Astrocyte (in vitro differentiated cells and primary cell): ENCODE measurements at regions not wholly inside any gene's neighbourhood (a gene's known extent, or its start where the extent isn't known, plus 50 kb on each side); places are given as distances from the start of the nearest gene placed in this dataset.

Experiments used
- DNase-seq: peaks from one replicate; pipeline ENCODE4 v3.0.0-alpha.2; 2010; ENCODE audit warnings: low read depth
- FAIRE-seq: peaks from 2 replicates; lab custom pipeline; 2011; peaks lifted over from hg19 to GRCh38; lab: Jason Lieb, UNC
- H2AFZ ChIP-seq: 2 replicates; pipeline ENCODE4 v1.6.0; 2012; ENCODE audit warnings: low read depth, low read length, inconsistent platforms
- H3K27ac ChIP-seq: 2 replicates; pipeline ENCODE4 v1.5.1; 2011; ENCODE audit warnings: low read depth, low read length, inconsistent platforms
- H3K27me3 ChIP-seq: 2 replicates; pipeline ENCODE4 v1.6.0; 2011; ENCODE audit warnings: low read length, inconsistent platforms; ENCODE audit not compliant: insufficient read depth
- H3K36me3 ChIP-seq: 2 replicates; pipeline ENCODE4 v1.5.1; 2011; ENCODE audit warnings: low read length, inconsistent platforms; ENCODE audit not compliant: insufficient read depth
- H3K4me1 ChIP-seq: 2 replicates; pipeline ENCODE4 v1.5.1; 2011; ENCODE audit warnings: low read length, inconsistent platforms; ENCODE audit not compliant: insufficient read depth
- H3K4me2 ChIP-seq: 2 replicates; pipeline ENCODE4 v1.6.0; 2012; ENCODE audit warnings: low read length, inconsistent platforms
- H3K4me3 ChIP-seq: 2 replicates; pipeline ENCODE4 v1.5.1; 2011; ENCODE audit warnings: low read depth, mild to moderate bottlenecking, low read length, inconsistent platforms; ENCODE audit not compliant: insufficient read depth
- H3K79me2 ChIP-seq: 2 replicates; pipeline ENCODE4 v1.6.0; 2012; ENCODE audit warnings: mild to moderate bottlenecking, low read length, inconsistent platforms; ENCODE audit not compliant: insufficient read depth
- H3K9ac ChIP-seq: 2 replicates; pipeline ENCODE4 v1.6.0; 2012; ENCODE audit warnings: mild to moderate bottlenecking, low read length, inconsistent platforms
- H3K9me3 ChIP-seq: 2 replicates; pipeline ENCODE4 v1.5.1; 2012; ENCODE audit warnings: low read depth, mild to moderate bottlenecking, low read length, inconsistent platforms; ENCODE audit not compliant: insufficient read depth
- H4K20me1 ChIP-seq: 2 replicates; pipeline ENCODE4 v1.6.0; 2012; ENCODE audit warnings: low read length, inconsistent platforms; ENCODE audit not compliant: insufficient read depth
- H3K27ac Mint-ChIP-seq: one replicate; pipeline ENCODE4 v1.8.0; 2021; ENCODE audit warnings: mild to moderate bottlenecking, mixed read lengths; ENCODE audit not compliant: unreplicated experiment
- H3K27me3 Mint-ChIP-seq: one replicate; pipeline ENCODE4 v1.8.0; 2021; ENCODE audit warnings: low read depth, mixed read lengths; ENCODE audit not compliant: unreplicated experiment
- H3K36me3 Mint-ChIP-seq: one replicate; pipeline ENCODE4 v1.8.0; 2021; ENCODE audit warnings: low read depth, mixed read lengths; ENCODE audit not compliant: unreplicated experiment
- H3K4me1 Mint-ChIP-seq: one replicate; pipeline ENCODE4 v1.8.0; 2021; ENCODE audit warnings: low read depth, mixed read lengths; ENCODE audit not compliant: unreplicated experiment
- H3K4me3 Mint-ChIP-seq: one replicate; pipeline ENCODE4 v1.8.0; 2021; ENCODE audit warnings: mild to moderate bottlenecking, moderate library complexity, mixed read lengths; ENCODE audit not compliant: unreplicated experiment
- H3K9me3 Mint-ChIP-seq: one replicate; pipeline ENCODE4 v1.8.0; 2021; ENCODE audit warnings: mild to moderate bottlenecking, mixed read lengths; ENCODE audit not compliant: unreplicated experiment
- CTCF ChIP-seq: IDR thresholded peaks from 2 replicates; pipeline ENCODE4 v1.5.1; 2011; ENCODE audit warnings: low read depth, mild to moderate bottlenecking, inconsistent platforms, low read length, moderate library complexity; ENCODE audit not compliant: insufficient read depth
- EZH2 ChIP-seq: IDR thresholded peaks from 2 replicates; pipeline ENCODE4 v1.6.1; 2012; ENCODE audit warnings: mild to moderate bottlenecking, low read length, inconsistent platforms; ENCODE audit not compliant: insufficient read depth

- no peaks in the 10 kb centered on the region for H4K20me1 ChIP-seq
- no peak overlapping the region for H3K4me3 Mint-ChIP-seq
- FAIRE-seq (no peak), DNase-seq (no peak)
- H3K27me3 ChIP-seq = no peaks in the 10 kb centered on the region
- no peaks in the 10 kb centered on the region for H3K36me3 Mint-ChIP-seq
- H3K9me3 ChIP-seq = no peaks in the 10 kb centered on the region
- H3K27ac ChIP-seq = no peak overlapping the region
- H3K9ac ChIP-seq = no peak overlapping the region
- TF ChIP-seq EZH2 (no peak), CTCF (no peak)
- H3K4me2 ChIP-seq = no peak overlapping the region
- no peaks in the 10 kb centered on the region for H3K9me3 Mint-ChIP-seq
- H3K4me3 ChIP-seq = no peak overlapping the region
- no peaks in the 10 kb centered on the region for H3K79me2 ChIP-seq
- H2AFZ ChIP-seq = no peak overlapping the region
- peaks cover 4% of the 10 kb centered on the region for H3K4me1 Mint-ChIP-seq
- H3K27me3 Mint-ChIP-seq = peaks cover 3% of the 10 kb centered on the region
- H3K4me1 ChIP-seq = no peaks in the 10 kb centered on the region
- no peak overlapping the region for H3K27ac Mint-ChIP-seq
- H3K36me3 ChIP-seq = no peaks in the 10 kb centered on the region
Measured at GRCh38 chr17:6941989-6942388, 53.9 kb upstream of the ALOX12 start.

- FAIRE-seq = no peak
Measured at GRCh38 chr17:6943406-6943805, 52.4 kb upstream of the ALOX12 start.

More at GRCh38 chr17:6943406-6943805, 52.4 kb upstream of the ALOX12 start:
- Histone ChIP-seq H3K27ac (no peak overlapping the region), H3K4me2 (no peak overlapping the region), H3K79me2 (no peaks in the 10 kb centered on the region), H4K20me1 (no peaks in the 10 kb centered on the region), H3K4me1 (no peaks in the 10 kb centered on the region), H3K27me3 (no peaks in the 10 kb centered on the region), H3K4me3 (no peak overlapping the region), H3K36me3 (no peaks in the 10 kb centered on the region), H3K9ac (no peak overlapping the region), H2AFZ (no peak overlapping the region), H3K9me3 (no peaks in the 10 kb centered on the region)
- Mint-ChIP-seq H3K4me1 (peaks cover 3% of the 10 kb centered on the region), H3K36me3 (no peaks in the 10 kb centered on the region), H3K4me3 (no peak overlapping the region), H3K9me3 (no peaks in the 10 kb centered on the region), H3K27ac (no peak overlapping the region), H3K27me3 (peaks cover 3% of the 10 kb centered on the region)
- no peak for TF ChIP-seq CTCF
- TF ChIP-seq EZH2 = no peak
- DNase-seq = no peak
